HUDEP-2 (cell line): ENCODE measurements at regions not wholly inside any gene's neighbourhood (a gene's known extent, or its start where the extent isn't known, plus 50 kb on each side); places are given as distances from the start of the nearest gene placed in this dataset.

ENCODE experiments used
- DNase-seq, 76 experiments: peaks; one replicate each; lab custom pipeline; 2025; ENCODE audit not compliant: unreplicated experiment in 76 of 76; lab: John Stamatoyannopoulos, UW

DNA sequence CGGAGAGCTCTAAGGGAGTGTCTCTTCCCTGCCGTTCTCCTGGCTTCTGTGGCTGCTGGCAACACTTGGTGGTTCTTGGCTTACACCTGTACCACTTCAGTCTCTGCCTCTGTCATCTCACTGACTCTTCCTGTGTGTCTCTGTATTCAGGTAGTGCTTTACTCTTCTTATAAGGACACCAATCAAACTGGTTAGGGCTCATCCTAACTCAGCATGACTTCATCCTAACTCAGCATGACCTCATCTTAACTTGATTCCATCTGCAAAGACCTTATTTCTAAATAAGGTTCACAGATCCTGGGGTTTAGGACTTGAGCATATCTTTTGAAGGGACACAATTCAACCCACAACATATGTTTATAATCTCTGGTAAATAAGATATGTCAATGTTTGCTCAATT, 51.6 kb upstream of the DSEL start:
- no peak for DNase-seq
